ENCODE measurements at regions not wholly inside any gene's neighbourhood (a gene's known extent, or its start where the extent isn't known, plus 50 kb on each side); places are given as distances from the start of the nearest gene placed in this dataset.

GRCh38 chr2:144999936-145000335, 480.0 kb upstream of the ZEB2 start:
- intact Hi-C loops (cut with micrococcal nuclease; ENCODE audit: unreplicated experiment) = no loop called here
- TF ChIP-seq, protein P1, sequence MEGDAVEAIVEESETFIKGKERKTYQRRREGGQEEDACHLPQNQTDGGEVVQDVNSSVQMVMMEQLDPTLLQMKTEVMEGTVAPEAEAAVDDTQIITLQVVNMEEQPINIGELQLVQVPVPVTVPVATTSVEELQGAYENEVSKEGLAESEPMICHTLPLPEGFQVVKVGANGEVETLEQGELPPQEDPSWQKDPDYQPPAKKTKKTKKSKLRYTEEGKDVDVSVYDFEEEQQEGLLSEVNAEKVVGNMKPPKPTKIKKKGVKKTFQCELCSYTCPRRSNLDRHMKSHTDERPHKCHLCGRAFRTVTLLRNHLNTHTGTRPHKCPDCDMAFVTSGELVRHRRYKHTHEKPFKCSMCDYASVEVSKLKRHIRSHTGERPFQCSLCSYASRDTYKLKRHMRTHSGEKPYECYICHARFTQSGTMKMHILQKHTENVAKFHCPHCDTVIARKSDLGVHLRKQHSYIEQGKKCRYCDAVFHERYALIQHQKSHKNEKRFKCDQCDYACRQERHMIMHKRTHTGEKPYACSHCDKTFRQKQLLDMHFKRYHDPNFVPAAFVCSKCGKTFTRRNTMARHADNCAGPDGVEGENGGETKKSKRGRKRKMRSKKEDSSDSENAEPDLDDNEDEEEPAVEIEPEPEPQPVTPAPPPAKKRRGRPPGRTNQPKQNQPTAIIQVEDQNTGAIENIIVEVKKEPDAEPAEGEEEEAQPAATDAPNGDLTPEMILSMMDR (IDR thresholded peaks at IDR 0.05) = no peak
- TF ChIP-seq TCF7L2 (IDR thresholded peaks at IDR 0.05; ENCODE audit: low read depth, low read length) (no peak), SIN3A (IDR thresholded peaks at IDR 0.05; ENCODE audit: borderline replicate concordance, insufficient read depth, low read depth, low read length) (no peak), REST (IDR thresholded peaks at IDR 0.05; ENCODE audit: insufficient read depth in 1 of 2, low read depth in 2 of 2, low read length in 1 of 2) (no peak), POLR2AphosphoS5 (IDR thresholded peaks at IDR 0.05; ENCODE audit: low read depth, low read length) (no peak)
- POLR2A ChIA-PET = no interaction called here
- DNase-seq (ENCODE audit: low read depth, low spot score) (no peak), ATAC-seq (no peak)
- Histone ChIP-seq H3K27ac (ENCODE audit: low read length) (no peak overlapping the region), H3K9me3 (ENCODE audit: control insufficient read depth, insufficient read depth, low read depth, low read length) (no peaks in the 10 kb centered on the region), H3K4me3 (ENCODE audit: low read depth in 2 of 2, low read length in 2 of 2) (no peak overlapping the region), H3K36me3 (ENCODE audit: control insufficient read depth, insufficient read depth, low read length) (no peaks in the 10 kb centered on the region), H3K27me3 (ENCODE audit: control insufficient read depth, insufficient read depth, low read length) (no peaks in the 10 kb centered on the region), H3K4me1 (ENCODE audit: control insufficient read depth, insufficient read depth, low read length) (no peaks in the 10 kb centered on the region)
- no TSS peak for BruUV-seq (replicated peaks)
- in situ Hi-C loops (cut with HindIII; ENCODE audit: low pct_unique_long_range_greater_than_20kb, low sequenced_read_pairs) = no loop called here
- CTCF ChIA-PET = no interaction called here

DNA sequence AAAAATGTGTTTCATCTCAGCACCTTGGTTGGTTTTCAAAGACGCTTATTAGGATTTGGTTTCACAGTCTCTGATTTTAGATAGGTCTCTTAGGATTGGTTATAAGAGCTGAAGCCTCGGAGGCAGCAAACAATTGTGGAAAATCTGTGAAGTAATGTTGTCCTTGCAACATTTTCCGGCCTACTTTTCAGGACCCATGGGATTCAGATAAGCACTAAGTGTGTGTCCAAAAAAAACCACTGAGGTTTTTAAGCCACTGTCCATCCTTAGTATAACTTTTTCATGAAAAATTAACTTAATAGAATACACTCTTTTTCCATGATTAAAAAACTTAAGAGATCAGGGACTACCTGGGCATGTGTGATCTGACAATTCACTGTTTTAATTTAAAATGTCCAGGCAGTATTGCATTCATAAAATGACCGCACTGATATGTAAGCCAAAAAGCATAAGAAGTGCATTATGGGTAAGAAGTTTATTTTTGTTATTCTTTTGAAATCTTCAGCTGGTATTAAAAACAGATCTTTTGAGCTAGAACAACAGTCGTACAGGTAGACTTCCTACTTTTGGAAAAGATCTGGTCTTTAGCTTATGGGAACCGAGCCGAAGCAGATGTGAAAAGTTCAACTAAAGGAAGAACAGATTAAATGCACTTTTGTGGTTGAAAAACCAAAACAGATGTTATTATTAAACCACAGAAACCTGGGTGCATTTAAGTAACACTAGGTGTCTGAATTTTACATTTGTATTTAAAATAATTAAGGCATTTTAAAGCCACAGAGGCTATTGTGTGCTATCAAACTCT, 479.4 kb upstream of the ZEB2 start:
- no peaks in the 10 kb centered on the region for H3K4me1 ChIP-seq (ENCODE audit: control insufficient read depth, insufficient read depth, low read length)

More for the DNA sequence above, 479.4 kb upstream of the ZEB2 start:
- H3K27ac ChIP-seq (ENCODE audit: low read length) = no peak overlapping the region
- DNase-seq (ENCODE audit: low read depth, low spot score) (no peak), ATAC-seq (no peak)
- CTCF ChIA-PET = no interaction called here
- in situ Hi-C loops (cut with HindIII; ENCODE audit: low pct_unique_long_range_greater_than_20kb, low sequenced_read_pairs) = no loop called here
- no peaks in the 10 kb centered on the region for H3K9me3 ChIP-seq (ENCODE audit: control insufficient read depth, insufficient read depth, low read depth, low read length)
- no peaks in the 10 kb centered on the region for H3K27me3 ChIP-seq (ENCODE audit: control insufficient read depth, insufficient read depth, low read length)
- POLR2A ChIA-PET = no interaction called here
- no peak overlapping the region for H3K4me3 ChIP-seq (ENCODE audit: low read depth in 2 of 2, low read length in 2 of 2)
- no TSS peak for BruUV-seq (replicated peaks)
- H3K36me3 ChIP-seq (ENCODE audit: control insufficient read depth, insufficient read depth, low read length) = no peaks in the 10 kb centered on the region
- no peak for TF ChIP-seq TCF7L2 (IDR thresholded peaks at IDR 0.05; ENCODE audit: low read depth, low read length)
- no peak for TF ChIP-seq POLR2AphosphoS5 (IDR thresholded peaks at IDR 0.05; ENCODE audit: low read depth, low read length)
- TF ChIP-seq, protein P1 (IDR thresholded peaks at IDR 0.05) = no peak
- no peak for TF ChIP-seq SIN3A (IDR thresholded peaks at IDR 0.05; ENCODE audit: borderline replicate concordance, insufficient read depth, low read depth, low read length)
- TF ChIP-seq REST (IDR thresholded peaks at IDR 0.05; ENCODE audit: insufficient read depth in 1 of 2, low read depth in 2 of 2, low read length in 1 of 2) = no peak
- intact Hi-C loops (cut with micrococcal nuclease; ENCODE audit: unreplicated experiment) = no loop called here
